ENCODE measurements at regions not wholly inside any gene's neighbourhood (a gene's known extent, or its start where the extent isn't known, plus 50 kb on each side); places are given as distances from the start of the nearest gene placed in this dataset.
"Not testable (repeated sequence)": the region's sequence is repeated elsewhere in the genome, so short reads cannot be mapped to it uniquely, and the experiment has no call there.

- no peak for DNase-seq (ENCODE audit: extremely low read depth, low read depth)
These were observed 283.5 kb downstream of the C16orf95 start for GRCh38 chr16:87033541-87034300.

GRCh38 chr16:87034317-87034716 is 282.9 kb downstream of the C16orf95 start:
- no peak for DNase-seq (ENCODE audit: extremely low read depth, low read depth)

GRCh38 chr16:87035053-87035452 is 282.1 kb downstream of the C16orf95 start:
- DNase-seq (ENCODE audit: extremely low read depth, low read depth): no peak

GRCh38 chr16:87037012-87037411 is 280.2 kb downstream of the C16orf95 start:
- no peak for DNase-seq (ENCODE audit: extremely low read depth, low read depth)

GRCh38 chr16:87038528-87038927 is 278.7 kb downstream of the C16orf95 start:
- not testable (repeated sequence) for DNase-seq (ENCODE audit: extremely low read depth, low read depth)

GRCh38 chr16:87040169-87041117 is 276.7 kb downstream of the C16orf95 start:
- no peak for DNase-seq (ENCODE audit: extremely low read depth, low read depth)

GRCh38 chr16:87041286-87041685 is 275.9 kb downstream of the C16orf95 start:
- DNase-seq (ENCODE audit: extremely low read depth, low read depth): no peak

- DNase-seq (ENCODE audit: extremely low read depth, low read depth): no peak
These were observed 274.5 kb downstream of the C16orf95 start for GRCh38 chr16:87042551-87043230.

- DNase-seq (ENCODE audit: extremely low read depth, low read depth): no peak
These were observed 273.8 kb downstream of the C16orf95 start for GRCh38 chr16:87043231-87044031.

GRCh38 chr16:87044032-87044382 is 273.2 kb downstream of the C16orf95 start:
- no peak for DNase-seq (ENCODE audit: extremely low read depth, low read depth)

GRCh38 chr16:87044829-87045228 is 272.4 kb downstream of the C16orf95 start:
- DNase-seq (ENCODE audit: extremely low read depth, low read depth): no peak

- DNase-seq (ENCODE audit: extremely low read depth, low read depth): no peak
These were observed 271.6 kb downstream of the C16orf95 start for GRCh38 chr16:87045466-87046216.

GRCh38 chr16:87046235-87046634 is 271.0 kb downstream of the C16orf95 start:
- no peak for DNase-seq (ENCODE audit: extremely low read depth, low read depth)

- DNase-seq (ENCODE audit: extremely low read depth, low read depth): no peak
These were observed 269.8 kb downstream of the C16orf95 start for GRCh38 chr16:87047221-87048037.

- no peak for DNase-seq (ENCODE audit: extremely low read depth, low read depth)
These were observed 269.0 kb downstream of the C16orf95 start for GRCh38 chr16:87048038-87048729.

- no peak for DNase-seq (ENCODE audit: extremely low read depth, low read depth)
These were observed 268.5 kb downstream of the C16orf95 start for GRCh38 chr16:87048730-87049115.

GRCh38 chr16:87049216-87049615 is 268.0 kb downstream of the C16orf95 start:
- not testable (repeated sequence) for DNase-seq (ENCODE audit: extremely low read depth, low read depth)

- DNase-seq (ENCODE audit: extremely low read depth, low read depth): no peak
These were observed 267.1 kb downstream of the C16orf95 start for GRCh38 chr16:87050142-87050541.
